GM12892 (cell line): ENCODE measurements at regions not wholly inside any gene's neighbourhood (a gene's known extent, or its start where the extent isn't known, plus 50 kb on each side); places are given as distances from the start of the nearest gene placed in this dataset.

ENCODE experiments used
- DNase-seq: peaks from one replicate; pipeline ENCODE4 v3.0.0; 2011; ENCODE audit not compliant: insufficient read length
- FAIRE-seq: peaks from 2 replicates; lab custom pipeline; 2011; peaks lifted over from hg19 to GRCh38; lab: Jason Lieb, UNC
- POLR2A ChIP-seq: IDR thresholded peaks from 2 replicates; pipeline ENCODE4 v1.6.1; 2011; ENCODE audit warnings: low read depth, low read length, control low read depth
- POLR2AphosphoS5 ChIP-seq: IDR thresholded peaks from 2 replicates; pipeline ENCODE4 v1.6.1; 2011; ENCODE audit warnings: low read depth, low read length, control low read depth
- TAF1 ChIP-seq: IDR thresholded peaks from 2 replicates; pipeline ENCODE4 v1.6.1; 2011; ENCODE audit warnings: low read depth, mild to moderate bottlenecking, control low read depth, low read length, borderline replicate concordance

GRCh38 chr15:70508561-70509281 lies 254.6 kb downstream of the UACA start:
- DNase-seq (no peak), FAIRE-seq (no peak)
- no peak for TF ChIP-seq TAF1
- TF ChIP-seq POLR2AphosphoS5 = no peak
- no peak for TF ChIP-seq POLR2A

GRCh38 chr15:70507772-70508371 lies 255.5 kb downstream of the UACA start:
- no peak for DNase-seq
- TF ChIP-seq TAF1 (no peak), POLR2AphosphoS5 (no peak), POLR2A (no peak)
- FAIRE-seq = peak; percentile 42

- DNase-seq = no peak
- peak; percentile 48 for FAIRE-seq
- TF ChIP-seq POLR2A = no peak
- TF ChIP-seq TAF1 = no peak
- no peak for TF ChIP-seq POLR2AphosphoS5
These were observed 257.1 kb downstream of the UACA start for GRCh38 chr15:70505936-70506912.

- TF ChIP-seq TAF1 (no peak), POLR2AphosphoS5 (no peak), POLR2A (no peak)
- DNase-seq = no peak
- peak; percentile 88 for FAIRE-seq
These were observed 257.9 kb downstream of the UACA start for GRCh38 chr15:70505411-70505919.

- FAIRE-seq (no peak), DNase-seq (no peak)
- TF ChIP-seq POLR2A (no peak), TAF1 (no peak), POLR2AphosphoS5 (no peak)
These were observed 258.4 kb downstream of the UACA start for GRCh38 chr15:70504988-70505387.

GRCh38 chr15:70504299-70504951 lies 258.9 kb downstream of the UACA start:
- peak; percentile 68 for DNase-seq
- TF ChIP-seq POLR2A (peak; percentile 64; the same call in 1 of the 2 replicates), POLR2AphosphoS5 (peak; percentile 69; the same call in 1 of the 2 replicates), TAF1 (no peak)
- FAIRE-seq = peak; percentile 87

- DNase-seq (no peak), FAIRE-seq (no peak)
- TF ChIP-seq TAF1 = no peak
- TF ChIP-seq POLR2A = no peak
- no peak for TF ChIP-seq POLR2AphosphoS5
These were observed 259.5 kb downstream of the UACA start for GRCh38 chr15:70503798-70504298.

- TF ChIP-seq POLR2AphosphoS5 (no peak), TAF1 (no peak), POLR2A (no peak)
- FAIRE-seq (peak; percentile 91), DNase-seq (no peak)
These were observed 260.1 kb downstream of the UACA start for GRCh38 chr15:70503073-70503745.

- TF ChIP-seq POLR2A (no peak), POLR2AphosphoS5 (no peak), TAF1 (no peak)
- no peak for FAIRE-seq
- DNase-seq = no peak
These were observed 260.8 kb downstream of the UACA start for GRCh38 chr15:70502529-70502928.

GRCh38 chr15:70501849-70502248 lies 261.5 kb downstream of the UACA start:
- FAIRE-seq = no peak
- no peak for DNase-seq
- no peak for TF ChIP-seq POLR2AphosphoS5
- no peak for TF ChIP-seq TAF1
- TF ChIP-seq POLR2A = no peak
